Kidney (tissue), 13 donors: ENCODE measurements at regions not wholly inside any gene's neighbourhood (a gene's known extent, or its start where the extent isn't known, plus 50 kb on each side); places are given as distances from the start of the nearest gene placed in this dataset.
A peak's percentile ranks its signal among the peaks of the same experiment; 100 is the strongest.

Experiments
- DNase-seq, 5 donors: peaks; one replicate each; pipeline ENCODE4 v3.0.0-alpha.2; 2013 to 2020
- FAIRE-seq: peaks from 2 replicates; lab custom pipeline; 2012; peaks lifted over from hg19 to GRCh38; lab: Jason Lieb, UNC
- H3K27ac ChIP-seq, 2 donors: one replicate each; pipeline ENCODE4 v1.7.0; 2013; ENCODE audit warnings: low read depth in 2 of 2, low read length in 2 of 2, inconsistent platforms in 1 of 2
- H3K27me3 ChIP-seq: one replicate; pipeline ENCODE4 v1.7.1; 2013; ENCODE audit warnings: low read length, inconsistent platforms; ENCODE audit not compliant: control insufficient read depth, insufficient read depth
- H3K36me3 ChIP-seq, 3 donors: one replicate each; pipeline versions ENCODE4 v1.7.0 to v1.7.1; 2013; ENCODE audit warnings: low read length in 3 of 3, control low read depth in 1 of 3, inconsistent platforms in 1 of 3; ENCODE audit not compliant: insufficient read depth in 3 of 3, control insufficient read depth in 2 of 3
- H3K4me1 ChIP-seq, 3 donors: one replicate each; pipeline versions ENCODE4 v1.7.0 to v1.7.1; 2013; ENCODE audit warnings: low read length in 3 of 3, inconsistent platforms in 1 of 3, low read depth in 1 of 3; ENCODE audit not compliant: control insufficient read depth in 2 of 3, insufficient read depth in 2 of 3
- H3K4me3 ChIP-seq, 3 donors: one replicate each; pipeline versions ENCODE4 v1.7.0 to v1.8.1; 2013; ENCODE audit warnings: low read length in 3 of 3, control low read depth in 1 of 3, inconsistent platforms in 1 of 3
- H3K9ac ChIP-seq, 3 donors: one replicate each; pipeline versions ENCODE4 v1.7.0 to v1.7.1; 2013; ENCODE audit warnings: low read length in 3 of 3, control low read depth in 1 of 3, inconsistent platforms in 1 of 3
- H3K9me3 ChIP-seq, 3 donors: one replicate each; pipeline versions ENCODE4 v1.7.0 to v1.7.1; 2013; ENCODE audit warnings: low read length in 3 of 3, control low read depth in 1 of 3, inconsistent platforms in 1 of 3; ENCODE audit not compliant: control insufficient read depth in 2 of 3, insufficient read depth in 1 of 3
- intact Hi-C: fragments of 100-400 bp; cut with DNase I; formaldehyde crosslinking; loops from one replicate; pipeline ENCODE4 v1.11.1; 2022
- TF ChIP-seq, protein P1 (sequence below): IDR thresholded peaks from 3 replicates; pipeline ENCODE4 v1.5.1; 2012; ENCODE audit warnings: mild to moderate bottlenecking, moderate library complexity, borderline replicate concordance; ENCODE audit not compliant: insufficient read depth; ENCODE audit errors: extremely low read depth
- donor health status: control.
- donor health status: control.
- donor health status: control.
- donor health status: control.
- donor health status: control.
- donor health status: DM: yes; HTN: yes; CAD: no.
- donor health status: Normal renal cell carcinoma (clear cell type).

DNA sequence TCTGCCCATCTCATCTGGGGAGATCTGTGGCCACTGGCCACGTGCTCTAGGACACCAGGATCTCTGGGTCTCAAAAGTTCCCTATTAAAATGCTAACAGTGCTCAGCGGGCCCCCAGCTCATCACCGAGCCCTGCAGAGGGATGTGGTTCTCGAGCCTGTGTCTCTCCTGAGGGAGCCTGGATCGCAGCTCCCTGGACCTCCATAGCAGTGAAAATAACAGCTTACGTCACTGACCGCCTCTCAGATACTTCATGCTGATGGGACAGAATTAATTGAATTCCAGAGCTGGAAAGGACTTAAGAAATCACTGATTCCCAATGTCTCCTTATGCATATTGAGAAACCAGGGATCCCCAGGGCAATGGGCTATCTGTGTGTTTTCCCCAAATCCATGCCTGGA lies 90.0 kb downstream of the GALR1 start:
- no peaks in the 10 kb centered on the region for H3K4me1 ChIP-seq
- intact Hi-C loops = no loop called here
- no peaks in the 10 kb centered on the region for H3K36me3 ChIP-seq
- no peak for FAIRE-seq
- no peak overlapping the region for H3K9ac ChIP-seq
- no peaks in the 10 kb centered on the region for H3K9me3 ChIP-seq
- no peak overlapping the region for H3K4me3 ChIP-seq
- H3K27me3 ChIP-seq = no peaks in the 10 kb centered on the region
- DNase-seq = peak in 1 of 5 donors; percentile 20
- TF ChIP-seq, protein P1, sequence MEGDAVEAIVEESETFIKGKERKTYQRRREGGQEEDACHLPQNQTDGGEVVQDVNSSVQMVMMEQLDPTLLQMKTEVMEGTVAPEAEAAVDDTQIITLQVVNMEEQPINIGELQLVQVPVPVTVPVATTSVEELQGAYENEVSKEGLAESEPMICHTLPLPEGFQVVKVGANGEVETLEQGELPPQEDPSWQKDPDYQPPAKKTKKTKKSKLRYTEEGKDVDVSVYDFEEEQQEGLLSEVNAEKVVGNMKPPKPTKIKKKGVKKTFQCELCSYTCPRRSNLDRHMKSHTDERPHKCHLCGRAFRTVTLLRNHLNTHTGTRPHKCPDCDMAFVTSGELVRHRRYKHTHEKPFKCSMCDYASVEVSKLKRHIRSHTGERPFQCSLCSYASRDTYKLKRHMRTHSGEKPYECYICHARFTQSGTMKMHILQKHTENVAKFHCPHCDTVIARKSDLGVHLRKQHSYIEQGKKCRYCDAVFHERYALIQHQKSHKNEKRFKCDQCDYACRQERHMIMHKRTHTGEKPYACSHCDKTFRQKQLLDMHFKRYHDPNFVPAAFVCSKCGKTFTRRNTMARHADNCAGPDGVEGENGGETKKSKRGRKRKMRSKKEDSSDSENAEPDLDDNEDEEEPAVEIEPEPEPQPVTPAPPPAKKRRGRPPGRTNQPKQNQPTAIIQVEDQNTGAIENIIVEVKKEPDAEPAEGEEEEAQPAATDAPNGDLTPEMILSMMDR = no peak
- H3K27ac ChIP-seq = no peak overlapping the region

GRCh38 chr18:77340815-77341214 lies 91.2 kb downstream of the GALR1 start:
- H3K4me1 ChIP-seq = no peaks in the 10 kb centered on the region
- no peaks in the 10 kb centered on the region for H3K27me3 ChIP-seq
- no peak overlapping the region for H3K27ac ChIP-seq
- FAIRE-seq (no peak), DNase-seq (no peak)
- H3K36me3 ChIP-seq = no peaks in the 10 kb centered on the region
- TF ChIP-seq, protein P1 = no peak
- intact Hi-C loops = no loop called here
- H3K9ac ChIP-seq = no peak overlapping the region
- H3K4me3 ChIP-seq = no peak overlapping the region
- H3K9me3 ChIP-seq = no peaks in the 10 kb centered on the region

GRCh38 chr18:77341527-77342325 lies 92.1 kb downstream of the GALR1 start:
- TF ChIP-seq, protein P1 = no peak
- Histone ChIP-seq H3K9ac (no peak overlapping the region), H3K36me3 (no peaks in the 10 kb centered on the region), H3K27ac (no peak overlapping the region), H3K27me3 (no peaks in the 10 kb centered on the region), H3K9me3 (no peaks in the 10 kb centered on the region), H3K4me3 (no peak overlapping the region), H3K4me1 (no peaks in the 10 kb centered on the region)
- DNase-seq (no peak), FAIRE-seq (no peak)
- intact Hi-C loops = no loop called here

- Histone ChIP-seq H3K36me3 (no peaks in the 10 kb centered on the region), H3K9me3 (no peaks in the 10 kb centered on the region), H3K27me3 (no peaks in the 10 kb centered on the region), H3K4me1 (no peaks in the 10 kb centered on the region), H3K4me3 (no peak overlapping the region), H3K27ac (no peak overlapping the region), H3K9ac (no peak overlapping the region)
- TF ChIP-seq, protein P1 = no peak
- FAIRE-seq (no peak), DNase-seq (no peak)
- intact Hi-C loops = no loop called here
Observed at GRCh38 chr18:77342736-77343135, 93.1 kb downstream of the GALR1 start.
